Keratinocyte (primary cell): ENCODE measurements at regions not wholly inside any gene's neighbourhood (a gene's known extent, or its start where the extent isn't known, plus 50 kb on each side); places are given as distances from the start of the nearest gene placed in this dataset.

ENCODE experiments used
- DNase-seq: peaks from one replicate; pipeline ENCODE4 v3.0.0-alpha.2; 2011; ENCODE audit warnings: low read depth, missing footprints, low spot score
- FAIRE-seq: peaks from 2 replicates; lab custom pipeline; 2011; peaks lifted over from hg19 to GRCh38; lab: Jason Lieb, UNC
- H2AFZ ChIP-seq: 2 replicates; pipeline ENCODE4 v1.6.0; 2012; ENCODE audit warnings: low read length, control low read depth, inconsistent platforms; ENCODE audit not compliant: control insufficient read depth
- H3K27ac ChIP-seq: 2 replicates; pipeline ENCODE4 v1.5.1; 2011; ENCODE audit warnings: low read length; ENCODE audit not compliant: control insufficient read depth, insufficient read depth
- H3K27me3 ChIP-seq: 3 replicates; pipeline ENCODE4 v1.6.0; 2011; ENCODE audit warnings: low read length; ENCODE audit not compliant: control insufficient read depth, insufficient read depth; ENCODE audit errors: extremely low read depth
- H3K36me3 ChIP-seq, 2 experiments: 2 replicates in 1 of 2; 3 replicates in 1 of 2; pipeline ENCODE4 v1.5.1; 2011; ENCODE audit warnings: low read length in 2 of 2, mild to moderate bottlenecking in 1 of 2; ENCODE audit not compliant: control insufficient read depth in 2 of 2, insufficient read depth in 2 of 2; ENCODE audit errors: extremely low read depth in 1 of 2
- H3K4me1 ChIP-seq: 3 replicates; pipeline ENCODE4 v1.5.1; 2011; ENCODE audit warnings: low read length; ENCODE audit not compliant: control insufficient read depth, insufficient read depth; ENCODE audit errors: extremely low read depth
- H3K4me2 ChIP-seq: 3 replicates; pipeline ENCODE4 v1.6.0; 2011; ENCODE audit warnings: low read depth, low read length; ENCODE audit not compliant: control insufficient read depth, insufficient read depth; ENCODE audit errors: extremely low read depth
- H3K4me3 ChIP-seq, 3 experiments: fragments of 200-600 bp in 1 of 3; sonication (generic) in 1 of 3; 2 replicates in 2 of 3; 3 replicates in 1 of 3; pipeline ENCODE4 v1.5.1; 2011 to 2016; ENCODE audit warnings: low read length in 3 of 3, mild to moderate bottlenecking in 3 of 3, control low read depth in 2 of 3, inconsistent platforms in 1 of 3, low read depth in 1 of 3, mixed read lengths in 1 of 3, mixed run types in 1 of 3, moderate library complexity in 1 of 3; ENCODE audit not compliant: control insufficient read depth in 2 of 3, insufficient read depth in 2 of 3; ENCODE audit errors: extremely low read depth in 1 of 3
- H3K79me2 ChIP-seq: 2 replicates; pipeline ENCODE4 v1.6.0; 2012; ENCODE audit warnings: low read length; ENCODE audit not compliant: control insufficient read depth, insufficient read depth
- H3K9ac ChIP-seq: 3 replicates; pipeline ENCODE4 v1.6.0; 2011; ENCODE audit warnings: low read length; ENCODE audit not compliant: control insufficient read depth, insufficient read depth; ENCODE audit errors: extremely low read depth
- H3K9me1 ChIP-seq: 3 replicates; pipeline ENCODE4 v1.6.0; 2011; ENCODE audit warnings: low read length; ENCODE audit not compliant: control insufficient read depth, insufficient read depth; ENCODE audit errors: extremely low read depth
- H3K9me3 ChIP-seq: 2 replicates; pipeline ENCODE4 v1.5.1; 2012; ENCODE audit warnings: low read depth, low read length; ENCODE audit not compliant: control insufficient read depth
- H4K20me1 ChIP-seq: 3 replicates; pipeline ENCODE4 v1.6.0; 2011; ENCODE audit warnings: low read length; ENCODE audit not compliant: control insufficient read depth, insufficient read depth; ENCODE audit errors: extremely low read depth
- CTCF ChIP-seq, 3 experiments: IDR thresholded peaks in 1 of 3; conservative IDR thresholded peaks in 1 of 3; optimal IDR thresholded peaks in 1 of 3; 2 replicates in 2 of 3; 3 replicates in 1 of 3; pipeline versions ENCODE3 to v1.5.1; 2011; ENCODE audit warnings: low read length in 3 of 3, mild to moderate bottlenecking in 3 of 3, moderate library complexity in 2 of 3, control low read depth in 1 of 3, inconsistent platforms in 1 of 3; ENCODE audit not compliant: insufficient read depth in 2 of 3; ENCODE audit errors: extremely low read depth in 1 of 3
- EZH2 ChIP-seq: IDR thresholded peaks from one replicate; pipeline ENCODE4 v1.6.1; 2012; ENCODE audit warnings: inconsistent platforms, mild to moderate bottlenecking, low read length, moderate library complexity
- dilution Hi-C: fragments of 300-500 bp; cut with MboI; formaldehyde crosslinking; loops from one replicate; pipeline ENCODE4 v1.7.0; 2020; ENCODE audit warnings: low sequenced_read_pairs; ENCODE audit not compliant: extremely low pct_ligation_motif_present

DNA sequence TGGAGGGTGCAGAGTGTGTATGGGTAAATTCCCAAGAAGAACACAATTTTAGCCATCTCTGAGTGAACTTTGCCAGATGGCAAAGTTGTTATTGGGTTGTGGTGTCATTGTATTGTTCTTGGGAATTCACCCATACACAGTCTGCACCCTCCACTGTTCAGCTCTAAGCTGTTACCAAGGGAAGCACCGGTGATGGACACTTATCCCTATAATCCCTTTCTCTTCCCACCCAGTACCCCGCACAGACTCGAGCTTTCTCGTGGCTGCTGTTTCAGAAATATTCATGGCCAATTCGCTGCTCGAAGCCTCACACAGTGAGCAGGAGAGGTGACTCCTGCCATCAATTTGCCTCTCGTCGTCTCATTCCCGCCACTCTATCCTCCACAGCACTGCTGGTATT, 95.7 kb upstream of the PALMD start:
- dilution Hi-C loops: no loop called here
- no peak overlapping the region for H3K4me2 ChIP-seq
- H3K79me2 ChIP-seq: no peaks in the 10 kb centered on the region
- no peak overlapping the region for H3K4me3 ChIP-seq
- no peaks in the 10 kb centered on the region for H3K9me1 ChIP-seq
- peaks cover 6% of the 10 kb centered on the region for H3K4me1 ChIP-seq
- H4K20me1 ChIP-seq: no peaks in the 10 kb centered on the region
- DNase-seq (no peak), FAIRE-seq (no peak)
- H3K36me3 ChIP-seq: no peaks in the 10 kb centered on the region
- H3K9me3 ChIP-seq: no peaks in the 10 kb centered on the region
- TF ChIP-seq EZH2 (no peak), CTCF (optimal IDR thresholded peaks at IDR 0.05 in 1 of 3, IDR thresholded peaks at IDR 0.05 in 1 of 3, conservative IDR thresholded peaks at IDR 0.05 in 1 of 3; ENCODE audit: extremely low read depth in 1 of 3, insufficient read depth in 2 of 3, low read length in 3 of 3) (no peak)
- H3K27me3 ChIP-seq: no peaks in the 10 kb centered on the region
- no peak overlapping the region for H3K27ac ChIP-seq
- H3K9ac ChIP-seq: no peak overlapping the region
- no peak overlapping the region for H2AFZ ChIP-seq

GRCh38 chr1:99551812-99552614, 93.9 kb upstream of the PALMD start:
- H3K27ac ChIP-seq: no peak overlapping the region
- no peaks in the 10 kb centered on the region for H3K79me2 ChIP-seq
- no peak overlapping the region for H2AFZ ChIP-seq
- H4K20me1 ChIP-seq: no peaks in the 10 kb centered on the region
- DNase-seq (no peak), FAIRE-seq (no peak)
- H3K4me2 ChIP-seq: no peak overlapping the region
- peaks cover 2% of the 10 kb centered on the region for H3K4me1 ChIP-seq
- no peaks in the 10 kb centered on the region for H3K9me3 ChIP-seq
- H3K36me3 ChIP-seq: no peaks in the 10 kb centered on the region
- H3K4me3 ChIP-seq: no peak overlapping the region
- TF ChIP-seq EZH2 (no peak), CTCF (optimal IDR thresholded peaks at IDR 0.05 in 1 of 3, IDR thresholded peaks at IDR 0.05 in 1 of 3, conservative IDR thresholded peaks at IDR 0.05 in 1 of 3; ENCODE audit: extremely low read depth in 1 of 3, insufficient read depth in 2 of 3, low read length in 3 of 3) (no peak)
- dilution Hi-C loops: no loop called here
- H3K27me3 ChIP-seq: no peaks in the 10 kb centered on the region
- no peak overlapping the region for H3K9ac ChIP-seq
- H3K9me1 ChIP-seq: no peaks in the 10 kb centered on the region
